HEK293 (cell line): ENCODE measurements at regions not wholly inside any gene's neighbourhood (a gene's known extent, or its start where the extent isn't known, plus 50 kb on each side); places are given as distances from the start of the nearest gene placed in this dataset.

ENCODE experiments used
- CTCF ChIA-PET: fragments of 350-600 bp; formaldehyde crosslinking; extraction: SDS; loops from one replicate; lab custom pipeline; 2021; ENCODE audit warnings: antibody characterized with exemption; lab: Yijun Ruan, JAX
- POLR2A ChIA-PET: fragments of 300-600 bp; formaldehyde crosslinking; extraction: SDS; loops from one replicate; lab custom pipeline; 2020; ENCODE audit warnings: antibody characterized with exemption, inconsistent platforms; lab: Yijun Ruan, JAX
- H3K27ac ChIP-seq: fragments of 200-500 bp; sonication (Bioruptor generic); 2 replicates; pipeline ENCODE4 v1.5.1; 2014; ENCODE audit warnings: low read depth, low read length, control low read depth, inconsistent platforms; ENCODE audit errors: extremely low read depth
- H3K36me3 ChIP-seq, 2 experiments: fragments of 200-500 bp in 1 of 2; sonication (Bioruptor generic) in 1 of 2; 1 replicate in 1 of 2; 2 replicates in 1 of 2; pipeline ENCODE4 v1.5.1; 2014 to 2017; ENCODE audit warnings: inconsistent platforms in 2 of 2, low read length in 2 of 2; ENCODE audit not compliant: control insufficient read depth in 2 of 2, insufficient read depth in 1 of 2
- H3K4me1 ChIP-seq: fragments of 200-500 bp; sonication (Bioruptor generic); 2 replicates; pipeline ENCODE4 v1.5.1; 2014; ENCODE audit warnings: mild to moderate bottlenecking, low read length, inconsistent platforms; ENCODE audit not compliant: control insufficient read depth, insufficient read depth
- H3K4me3 ChIP-seq: 2 replicates; pipeline ENCODE4 v1.5.1; 2011; ENCODE audit warnings: low read depth, mild to moderate bottlenecking, control low read depth, low read length, moderate library complexity
- H3K9me3 ChIP-seq: fragments of 200-500 bp; sonication (Bioruptor generic); 2 replicates; pipeline ENCODE4 v1.5.1; 2014; ENCODE audit warnings: low read depth, low read length, inconsistent platforms; ENCODE audit not compliant: control insufficient read depth, insufficient read depth
- CTCF ChIP-seq: fragments of 450-650 bp; formaldehyde crosslinking; IDR thresholded peaks from 2 replicates; pipeline ENCODE4 v1.5.1; 2016; ENCODE audit warnings: missing biosample characterization, missing genetic modification characterization
- HOXC10 ChIP-seq: sonication (generic); formaldehyde crosslinking; IDR thresholded peaks from 2 replicates; pipeline ENCODE4 v1.8.1; 2023; ENCODE audit warnings: mild to moderate bottlenecking, missing genetic modification reagents
- MZF1 ChIP-seq: fragments of 450-650 bp; formaldehyde crosslinking; IDR thresholded peaks from 2 replicates; pipeline ENCODE4 v1.5.1; 2017; ENCODE audit warnings: missing biosample characterization, missing genetic modification characterization, borderline replicate concordance
- PRDM10 ChIP-seq: fragments of 450-650 bp; formaldehyde crosslinking; IDR thresholded peaks from 2 replicates; pipeline ENCODE4 v1.5.1; 2016; ENCODE audit warnings: missing biosample characterization, missing genetic modification characterization
- PRDM6 ChIP-seq: fragments of 450-650 bp; formaldehyde crosslinking; IDR thresholded peaks from 2 replicates; pipeline ENCODE4 v1.5.1; 2017; ENCODE audit warnings: missing biosample characterization, missing genetic modification characterization
- ZFHX2 ChIP-seq: fragments of 450-650 bp; formaldehyde crosslinking; conservative IDR thresholded peaks from 2 replicates; pipeline ENCODE4 v1.5.1; 2016; ENCODE audit warnings: missing biosample characterization, missing genetic modification characterization
- ZFP69B ChIP-seq: fragments of 450-650 bp; formaldehyde crosslinking; IDR thresholded peaks from 2 replicates; pipeline ENCODE4 v1.5.1; 2016; ENCODE audit warnings: missing biosample characterization, missing genetic modification characterization
- ZNF175 ChIP-seq: fragments of 450-650 bp; formaldehyde crosslinking; IDR thresholded peaks from 2 replicates; pipeline ENCODE4 v1.5.1; 2016; ENCODE audit warnings: missing biosample characterization, missing genetic modification characterization
- ZNF449 ChIP-seq: fragments of 450-650 bp; formaldehyde crosslinking; IDR thresholded peaks from 2 replicates; pipeline ENCODE4 v1.5.1; 2017; ENCODE audit warnings: missing biosample characterization, mild to moderate bottlenecking, missing genetic modification characterization, moderate library complexity
- ZNF580 ChIP-seq: fragments of 450-650 bp; formaldehyde crosslinking; IDR thresholded peaks from 2 replicates; pipeline ENCODE4 v1.5.1; 2016; ENCODE audit warnings: missing biosample characterization, missing genetic modification characterization
- ZNF704 ChIP-seq: fragments of 450-650 bp; formaldehyde crosslinking; IDR thresholded peaks from 2 replicates; pipeline ENCODE4 v1.5.1; 2016; ENCODE audit warnings: missing biosample characterization, missing genetic modification characterization
- ZNF76 ChIP-seq: fragments of 450-650 bp; formaldehyde crosslinking; IDR thresholded peaks from 2 replicates; pipeline ENCODE4; 2016; ENCODE audit warnings: low read depth, missing biosample characterization, missing genetic modification characterization, borderline replicate concordance
- ZNF768 ChIP-seq: fragments of 450-650 bp; formaldehyde crosslinking; IDR thresholded peaks from 2 replicates; pipeline ENCODE4 v1.5.1; 2018; ENCODE audit warnings: missing biosample characterization, mild to moderate bottlenecking, missing genetic modification characterization
- ZSCAN16 ChIP-seq: fragments of 450-650 bp; formaldehyde crosslinking; IDR thresholded peaks from 2 replicates; pipeline ENCODE4 v1.5.1; 2016; ENCODE audit warnings: missing biosample characterization, missing genetic modification characterization
- ZSCAN4 ChIP-seq: fragments of 450-650 bp; formaldehyde crosslinking; IDR thresholded peaks from 2 replicates; pipeline ENCODE4 v1.5.1; 2017; ENCODE audit warnings: missing biosample characterization, missing genetic modification characterization

- TF ChIP-seq ZNF449 (tag by site-specific recombination), result no peak
- no peak for TF ChIP-seq ZFHX2 (tag by site-specific recombination)
- no peak for TF ChIP-seq ZNF768 (tag by site-specific recombination)
These were observed 414.6 kb downstream of the LMO4 start (continued) for GRCh38 chr1:87743256-87743655.

GRCh38 chr1:87744056-87744455, 415.4 kb downstream of the LMO4 start:
- TF ChIP-seq CTCF (tag by site-specific recombination) (no peak), PRDM6 (no peak)
- Histone ChIP-seq H3K27ac (no peak overlapping the region), H3K36me3 (no peaks in the 10 kb centered on the region), H3K4me1 (peaks cover 7% of the 10 kb centered on the region; the same call in 1 of the 2 replicates), H3K4me3 (no peak overlapping the region), H3K9me3 (no peaks in the 10 kb centered on the region)
- CTCF ChIA-PET, result interaction anchor here (0.5 to 1.4 kb wide), 2 partner anchors 10 to 121 kb away, joined by 4 to 5 read pairs; no protein-coding TSS in a partner anchor
- POLR2A ChIA-PET, result no interaction called here

GRCh38 chr1:87744763-87745162, 416.1 kb downstream of the LMO4 start:
- Histone ChIP-seq H3K9me3 (no peaks in the 10 kb centered on the region), H3K4me1 (peaks cover 7% of the 10 kb centered on the region; the same call in 1 of the 2 replicates), H3K36me3 (no peaks in the 10 kb centered on the region), H3K4me3 (no peak overlapping the region), H3K27ac (no peak overlapping the region)
- CTCF ChIA-PET, result interaction anchor here (0.6 to 1.4 kb wide), 4 partner anchors 10 to 335 kb away, joined by 3 to 5 read pairs (median 4); no protein-coding TSS in a partner anchor
- POLR2A ChIA-PET, result no interaction called here
- TF ChIP-seq PRDM10 (tag by site-specific recombination), result peak; percentile 56
- TF ChIP-seq ZNF580 (tag by site-specific recombination), result no peak

GRCh38 chr1:87753366-87753765, 424.7 kb downstream of the LMO4 start:
- Histone ChIP-seq H3K9me3 (no peaks in the 10 kb centered on the region), H3K36me3 (no peaks in the 10 kb centered on the region), H3K4me1 (peaks cover 5% of the 10 kb centered on the region; the same call in 1 of the 2 replicates), H3K27ac (no peak overlapping the region), H3K4me3 (no peak overlapping the region)
- ChIA-PET CTCF (no interaction called here), POLR2A (no interaction called here)
- TF ChIP-seq ZNF76 (tag by site-specific recombination), result no peak
- TF ChIP-seq ZNF704 (tag by site-specific recombination), result no peak
- TF ChIP-seq HOXC10, result no peak
- no peak for TF ChIP-seq ZSCAN4 (tag by site-specific recombination)
- no peak for TF ChIP-seq MZF1 (tag by site-specific recombination)
- TF ChIP-seq ZNF175 (tag by site-specific recombination), result no peak
- TF ChIP-seq ZFP69B, result no peak
- no peak for TF ChIP-seq ZSCAN16 (tag by site-specific recombination)
